Lung microvascular endothelial cell (primary cell): ENCODE measurements at regions not wholly inside any gene's neighbourhood (a gene's known extent, or its start where the extent isn't known, plus 50 kb on each side); places are given as distances from the start of the nearest gene placed in this dataset.
"Not testable (repeated sequence)": the region's sequence is repeated elsewhere in the genome, so short reads cannot be mapped to it uniquely, and the experiment has no call there.

Experiments
- DNase-seq, 2 donors: peaks; one replicate each; pipeline versions ENCODE4 v3.0.0 to v3.0.0-alpha.2; 2010; ENCODE audit warnings: low read depth in 2 of 2

GRCh38 chr2:89537862-89538261 is 846.4 kb downstream of the RPIA start:
- DNase-seq = not testable (repeated sequence)

GRCh38 chr2:89544110-89544509 is 852.6 kb downstream of the RPIA start:
- not testable (repeated sequence) for DNase-seq

- not testable (repeated sequence) for DNase-seq
Observed at GRCh38 chr2:89579154-89579553, 887.7 kb downstream of the RPIA start.

DNA sequence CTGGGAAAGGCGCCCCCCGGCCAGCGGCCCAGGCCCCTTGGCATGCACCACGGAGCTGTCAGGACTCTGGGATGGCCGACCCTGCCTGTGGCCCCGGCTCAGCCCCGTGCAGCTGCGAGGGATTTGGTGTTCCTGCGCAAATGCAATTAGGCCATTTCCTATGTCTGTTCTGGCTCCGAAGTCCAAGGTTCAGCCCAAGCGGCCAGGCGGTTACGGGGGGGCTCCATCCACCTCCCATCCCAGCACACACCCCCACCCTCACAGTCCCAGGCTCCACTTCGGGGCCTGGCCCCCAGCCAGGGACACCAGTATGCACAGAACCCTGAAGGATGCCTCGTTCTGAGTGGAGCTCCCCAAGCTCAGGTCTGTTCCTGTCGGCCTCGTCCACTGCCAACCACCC is 891.3 kb downstream of the RPIA start:
- not testable (repeated sequence) for DNase-seq

GRCh38 chr2:89584046-89584445 is 892.6 kb downstream of the RPIA start:
- not testable (repeated sequence) for DNase-seq

GRCh38 chr2:89584868-89585557 is 893.5 kb downstream of the RPIA start:
- DNase-seq = not testable (repeated sequence)

DNA sequence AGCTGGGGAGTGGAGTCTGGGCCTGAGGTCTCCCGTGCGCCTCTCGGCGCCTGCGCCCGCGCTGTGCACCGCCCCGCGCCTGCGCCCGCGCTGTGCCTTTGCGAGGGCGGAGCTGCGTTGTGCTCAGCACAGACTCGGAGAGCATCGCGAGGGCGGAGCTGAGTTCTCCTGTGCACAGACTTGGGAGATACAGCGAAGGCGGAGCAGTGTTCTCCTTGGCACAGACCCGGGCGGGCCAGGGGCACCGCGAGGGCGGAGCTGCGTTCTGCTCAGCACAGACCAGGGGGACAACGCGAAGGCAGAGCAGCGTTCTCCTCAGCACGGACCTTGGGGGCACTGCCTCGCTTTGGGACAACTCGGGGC is 894.1 kb downstream of the RPIA start:
- peak; percentile 31 to 36 for DNase-seq

GRCh38 chr2:89599843-89600242 is 908.4 kb downstream of the RPIA start:
- not testable (repeated sequence) for DNase-seq

- DNase-seq = not testable (repeated sequence)
Observed at GRCh38 chr2:89606514-89606913, 915.0 kb downstream of the RPIA start.

- not testable (repeated sequence) for DNase-seq
Observed at GRCh38 chr2:89610207-89610926, 918.9 kb downstream of the RPIA start.

GRCh38 chr2:89610927-89611515 is 919.5 kb downstream of the RPIA start:
- DNase-seq = not testable (repeated sequence)

DNA sequence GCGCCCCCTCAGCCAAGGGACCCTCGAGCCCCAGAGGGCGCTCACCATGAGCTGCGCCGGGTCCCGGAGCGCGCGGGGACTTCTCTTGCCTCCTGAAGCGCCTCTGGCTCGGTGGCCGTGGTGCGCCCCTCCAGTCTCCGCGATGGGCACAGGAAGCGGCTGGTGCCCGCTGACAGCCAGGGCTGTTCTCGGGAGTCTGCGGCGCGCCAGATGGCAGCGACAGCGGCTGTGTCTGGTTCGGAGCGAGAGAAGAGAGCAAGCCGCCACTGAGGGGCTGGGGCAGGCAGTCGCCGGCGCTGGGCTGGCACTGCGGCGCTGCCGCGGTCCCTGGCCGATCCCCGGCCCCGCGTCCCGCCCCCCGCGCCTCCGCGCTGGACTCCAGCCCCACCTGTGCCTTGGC is 920.2 kb downstream of the RPIA start:
- not testable (repeated sequence) for DNase-seq

DNA sequence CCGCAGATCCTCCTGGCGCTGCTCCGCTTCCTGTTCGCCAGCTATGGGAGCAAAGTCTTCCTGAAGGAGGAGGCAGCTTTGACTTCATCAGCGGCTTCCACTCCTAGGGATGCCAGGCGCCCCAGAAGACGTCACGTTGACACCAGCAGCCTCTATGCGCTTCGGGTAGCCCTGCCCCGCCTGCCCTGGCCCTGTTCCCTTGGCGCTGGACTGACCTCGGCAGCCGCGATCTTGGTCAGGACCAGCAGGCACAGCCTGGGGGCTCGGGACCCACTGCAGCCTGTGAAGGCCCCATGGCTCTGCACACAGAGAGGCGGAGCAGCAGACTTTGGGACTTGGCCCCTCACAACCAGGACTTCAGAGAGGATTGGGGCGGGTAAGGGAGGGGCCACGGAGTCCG is 957.8 kb downstream of the RPIA start:
- not testable (repeated sequence) for DNase-seq

DNA sequence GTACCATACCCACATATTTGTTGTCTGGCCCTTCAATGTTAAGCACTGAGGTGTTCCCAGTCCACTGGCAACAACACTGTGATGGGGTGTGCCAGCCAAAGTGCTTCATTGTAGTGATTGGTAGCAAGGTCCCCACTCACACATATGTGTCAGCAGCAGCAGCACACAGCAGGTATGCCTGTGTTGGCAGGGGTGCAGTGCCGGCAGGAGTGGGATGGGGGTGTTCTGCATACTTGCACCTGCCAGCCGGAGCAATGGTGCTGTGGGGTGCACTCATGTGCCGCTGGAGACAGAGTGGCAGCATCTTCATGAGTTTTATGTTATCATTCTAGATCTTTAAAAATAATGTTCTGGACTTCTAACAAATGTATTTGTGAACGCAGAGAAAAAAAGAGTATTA is 987.8 kb downstream of the RPIA start:
- not testable (repeated sequence) for DNase-seq
